ENCODE measurements at regions not wholly inside any gene's neighbourhood (a gene's known extent, or its start where the extent isn't known, plus 50 kb on each side); places are given as distances from the start of the nearest gene placed in this dataset.

DNA sequence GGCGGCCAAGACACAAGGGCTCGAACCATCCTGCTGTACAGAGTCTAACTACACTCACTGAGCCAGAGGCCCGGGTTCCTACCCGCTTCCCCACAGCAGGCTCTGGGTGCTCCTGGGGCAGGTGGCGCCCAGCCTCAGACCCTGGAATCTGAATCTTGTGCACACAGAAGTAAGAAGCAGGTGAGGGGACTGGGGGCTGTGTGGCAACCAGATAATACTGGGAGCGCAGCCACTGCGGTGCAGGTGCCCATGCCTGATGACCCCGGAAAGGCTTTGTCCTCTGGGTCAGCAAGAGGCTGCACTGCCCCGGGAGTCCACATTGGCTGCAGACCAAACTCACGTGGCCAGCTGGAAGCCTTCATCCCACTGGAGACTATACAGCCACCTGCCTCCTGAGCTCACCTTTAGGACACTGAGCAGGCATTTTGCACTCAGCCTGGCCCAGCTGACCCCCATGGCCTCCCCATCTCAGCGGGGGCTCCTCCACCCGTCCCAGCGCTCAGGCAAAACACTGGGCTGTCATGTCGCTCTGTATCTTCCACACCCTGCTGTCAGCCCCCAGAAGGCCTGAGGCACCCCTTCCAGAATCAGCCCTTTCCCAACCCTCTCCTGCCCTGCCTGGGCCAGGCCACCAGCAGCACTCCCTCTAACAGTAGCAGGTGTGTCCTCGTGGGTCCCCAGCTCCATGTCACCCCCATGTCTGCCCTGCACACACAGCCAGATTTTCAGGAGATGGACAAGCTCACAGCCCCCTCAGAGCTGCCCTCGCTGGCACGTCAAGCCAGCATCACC is 101.0 kb upstream of the IQSEC1 start:
- TF ChIP-seq, protein P1, sequence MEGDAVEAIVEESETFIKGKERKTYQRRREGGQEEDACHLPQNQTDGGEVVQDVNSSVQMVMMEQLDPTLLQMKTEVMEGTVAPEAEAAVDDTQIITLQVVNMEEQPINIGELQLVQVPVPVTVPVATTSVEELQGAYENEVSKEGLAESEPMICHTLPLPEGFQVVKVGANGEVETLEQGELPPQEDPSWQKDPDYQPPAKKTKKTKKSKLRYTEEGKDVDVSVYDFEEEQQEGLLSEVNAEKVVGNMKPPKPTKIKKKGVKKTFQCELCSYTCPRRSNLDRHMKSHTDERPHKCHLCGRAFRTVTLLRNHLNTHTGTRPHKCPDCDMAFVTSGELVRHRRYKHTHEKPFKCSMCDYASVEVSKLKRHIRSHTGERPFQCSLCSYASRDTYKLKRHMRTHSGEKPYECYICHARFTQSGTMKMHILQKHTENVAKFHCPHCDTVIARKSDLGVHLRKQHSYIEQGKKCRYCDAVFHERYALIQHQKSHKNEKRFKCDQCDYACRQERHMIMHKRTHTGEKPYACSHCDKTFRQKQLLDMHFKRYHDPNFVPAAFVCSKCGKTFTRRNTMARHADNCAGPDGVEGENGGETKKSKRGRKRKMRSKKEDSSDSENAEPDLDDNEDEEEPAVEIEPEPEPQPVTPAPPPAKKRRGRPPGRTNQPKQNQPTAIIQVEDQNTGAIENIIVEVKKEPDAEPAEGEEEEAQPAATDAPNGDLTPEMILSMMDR (IDR thresholded peaks at IDR 0.05) = no peak
- no peak for TF ChIP-seq POLR2A (IDR thresholded peaks at IDR 0.05)
